Body of pancreas (tissue), 4 donors: ENCODE measurements at regions not wholly inside any gene's neighbourhood (a gene's known extent, or its start where the extent isn't known, plus 50 kb on each side); places are given as distances from the start of the nearest gene placed in this dataset.

Source experiments
- ATAC-seq: fragments of 150-250 bp; one replicate; pipeline ENCODE4 v1.9.1; 2016
- DNase-seq, 4 donors: peaks; one replicate each; pipeline ENCODE4 v3.0.0-alpha.2; 2019
- H3K27ac ChIP-seq, 4 donors: fragments of 200-600 bp; sonication (generic); 1 replicate in 3 of 4; 2 replicates in 1 of 4; pipeline versions ENCODE4 v1.5.1 to v1.6.1; 2016 to 2019; ENCODE audit warnings: mild to moderate bottlenecking in 1 of 4, mixed read lengths in 1 of 4, moderate library complexity in 1 of 4
- H3K27me3 ChIP-seq, 2 donors: fragments of 200-600 bp; sonication (generic); one replicate each; pipeline ENCODE4 v1.6.0; 2016; ENCODE audit warnings: mild to moderate bottlenecking in 1 of 2
- H3K36me3 ChIP-seq, 2 donors: fragments of 200-600 bp; sonication (generic); replicated peaks in 1 of 2; 2 replicates each; pipeline ENCODE4 v1.5.1; 2016; ENCODE audit warnings: low read depth in 2 of 2; ENCODE audit not compliant: insufficient read depth in 1 of 2
- H3K4me1 ChIP-seq: fragments of 200-600 bp; sonication (generic); one replicate; pipeline ENCODE4 v1.6.0; 2016
- H3K4me3 ChIP-seq, 2 donors: fragments of 200-600 bp; sonication (generic); 1 replicate in 1 of 2; 2 replicates in 1 of 2; pipeline ENCODE4 v1.5.1; 2016 to 2019
- H3K9me3 ChIP-seq, 3 donors: fragments of 200-600 bp; sonication (generic); 1 replicate in 2 of 3; 2 replicates in 1 of 3; pipeline ENCODE4 v1.5.1; 2016
- CTCF ChIP-seq, 7 experiments: fragments of 450-650 bp in 4 of 7; fragments of 200-600 bp in 3 of 7; sonication (generic) in 3 of 7; IDR thresholded peaks; one replicate each; pipeline ENCODE4 v1.5.1; 2016 to 2019; ENCODE audit warnings: antibody characterized with exemption in 7 of 7
- POLR2A ChIP-seq, 3 donors: fragments of 450-650 bp; IDR thresholded peaks; one replicate each; pipeline ENCODE4 v1.6.1; 2016; ENCODE audit warnings: antibody characterized with exemption in 3 of 3, mild to moderate bottlenecking in 2 of 3
- WGBS, 2 donors: methylation state at CpG; one replicate each; pipeline ENCODE4 v1.1.5; 2017; 5-methylcytosine and 5-hydroxymethylcytosine counted together
- intact Hi-C: fragments of 100-400 bp; cut with DNase I; formaldehyde crosslinking; loops from one replicate; pipeline ENCODE4 v1.15.1; 2023

- H3K27me3 ChIP-seq = no peaks in the 10 kb centered on the region
- no peak overlapping the region for H3K4me3 ChIP-seq
- no peaks in the 10 kb centered on the region for H3K36me3 ChIP-seq
- no peak overlapping the region for H3K27ac ChIP-seq
- DNase-seq (no peak), ATAC-seq (no peak)
- intact Hi-C loops = no loop called here
- no peaks in the 10 kb centered on the region for H3K4me1 ChIP-seq
- H3K9me3 ChIP-seq = no peaks in the 10 kb centered on the region
- no peak for TF ChIP-seq POLR2A (IDR thresholded peaks at IDR 0.05)
- TF ChIP-seq CTCF (IDR thresholded peaks at IDR 0.05) = no peak
- 90 to 93% methylated on average over 3 of the region's 3 CpGs for WGBS, 2 donors
Measured at GRCh38 chr2:226487573-226487972, 312.0 kb downstream of the IRS1 start.

GRCh38 chr2:226483745-226484619 lies 315.6 kb downstream of the IRS1 start:
- intact Hi-C loops = no loop called here
- H3K27ac ChIP-seq = no peak overlapping the region
- 42 to 43% methylated on average over 6 of the region's 6 CpGs for WGBS, 2 donors
- no peaks in the 10 kb centered on the region for H3K4me1 ChIP-seq
- H3K4me3 ChIP-seq = no peak overlapping the region
- ATAC-seq (no peak), DNase-seq (no peak)
- no peaks in the 10 kb centered on the region for H3K27me3 ChIP-seq
- no peaks in the 10 kb centered on the region for H3K9me3 ChIP-seq
- no peaks in the 10 kb centered on the region for H3K36me3 ChIP-seq
- TF ChIP-seq POLR2A (IDR thresholded peaks at IDR 0.05) (no peak), CTCF (IDR thresholded peaks at IDR 0.05) (no peak)

DNA sequence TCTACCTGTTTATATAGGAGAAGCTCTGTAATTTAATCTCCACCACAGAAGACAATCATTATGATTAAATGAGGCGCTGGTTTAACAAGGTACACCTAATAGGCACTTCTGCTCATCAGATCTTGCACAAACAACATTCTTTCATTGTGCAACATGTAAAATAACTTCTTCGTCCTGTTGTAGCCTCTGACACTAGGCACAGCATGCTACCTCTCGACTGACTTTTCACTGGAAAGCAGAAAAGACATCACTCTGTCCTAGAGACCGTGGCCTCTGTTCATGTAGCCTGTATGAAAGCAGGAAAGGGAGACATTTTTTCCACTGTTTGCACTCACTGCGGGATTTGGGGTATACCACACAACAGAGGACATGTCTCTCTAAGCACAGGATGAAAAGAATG lies 316.5 kb downstream of the IRS1 start:
- no peak overlapping the region for H3K4me3 ChIP-seq
- no peaks in the 10 kb centered on the region for H3K36me3 ChIP-seq
- TF ChIP-seq CTCF (IDR thresholded peaks at IDR 0.05) = no peak
- no peak for TF ChIP-seq POLR2A (IDR thresholded peaks at IDR 0.05)
- no peak overlapping the region for H3K27ac ChIP-seq
- ATAC-seq (no peak), DNase-seq (no peak)
- WGBS, 2 donors = 57 to 67% methylated on average over 5 of the region's 5 CpGs
- no peaks in the 10 kb centered on the region for H3K4me1 ChIP-seq
- H3K27me3 ChIP-seq = no peaks in the 10 kb centered on the region
- H3K9me3 ChIP-seq = no peaks in the 10 kb centered on the region
- intact Hi-C loops = no loop called here

- no peak overlapping the region for H3K4me3 ChIP-seq
- TF ChIP-seq POLR2A (IDR thresholded peaks at IDR 0.05) (no peak), CTCF (IDR thresholded peaks at IDR 0.05) (no peak)
- no peaks in the 10 kb centered on the region for H3K4me1 ChIP-seq
- no peaks in the 10 kb centered on the region for H3K9me3 ChIP-seq
- WGBS, 2 donors = 40 to 42% methylated on average over 8 of the region's 8 CpGs
- intact Hi-C loops = no loop called here
- H3K27me3 ChIP-seq = no peaks in the 10 kb centered on the region
- H3K27ac ChIP-seq = peak overlapping the region in 2 of 4 donors; percentile 54 to 62
- H3K36me3 ChIP-seq = no peaks in the 10 kb centered on the region
- DNase-seq = peak; percentile 16 to 49 (median 41)
- ATAC-seq = peak; percentile 74
Measured at GRCh38 chr2:226478109-226478809, 321.4 kb downstream of the IRS1 start.
